HEK293 (cell line): ENCODE measurements at regions not wholly inside any gene's neighbourhood (a gene's known extent, or its start where the extent isn't known, plus 50 kb on each side); places are given as distances from the start of the nearest gene placed in this dataset.

Source experiments
- RBAK ChIP-seq: fragments of 450-650 bp; formaldehyde crosslinking; IDR thresholded peaks from 2 replicates; pipeline ENCODE4 v1.5.1; 2016; ENCODE audit warnings: missing biosample characterization, missing genetic modification characterization
- ZBTB21 ChIP-seq: fragments of 450-650 bp; formaldehyde crosslinking; IDR thresholded peaks from 2 replicates; pipeline ENCODE4 v1.5.1; 2017; ENCODE audit warnings: missing biosample characterization, missing genetic modification characterization
- ZNF292 ChIP-seq: fragments of 450-650 bp; formaldehyde crosslinking; IDR thresholded peaks from 2 replicates; pipeline ENCODE4 v1.5.1; 2016; ENCODE audit warnings: low read depth, missing biosample characterization, missing genetic modification characterization, borderline replicate concordance
- ZNF423 ChIP-seq: fragments of 450-650 bp; formaldehyde crosslinking; IDR thresholded peaks from 2 replicates; pipeline ENCODE4 v1.5.1; 2016; ENCODE audit warnings: missing biosample characterization, missing genetic modification characterization
- ZNF768 ChIP-seq: fragments of 450-650 bp; formaldehyde crosslinking; IDR thresholded peaks from 2 replicates; pipeline ENCODE4 v1.5.1; 2018; ENCODE audit warnings: missing biosample characterization, mild to moderate bottlenecking, missing genetic modification characterization
- ZNF830 ChIP-seq: fragments of 450-650 bp; IDR thresholded peaks from 2 replicates; pipeline ENCODE4 v1.5.0; 2018; ENCODE audit warnings: missing biosample characterization, missing genetic modification characterization, low read depth, mild to moderate bottlenecking, moderate library complexity
- TF ChIP-seq, protein P1 (sequence below): fragments of 450-650 bp; formaldehyde crosslinking; IDR thresholded peaks from 2 replicates; pipeline ENCODE4 v1.5.1; 2016; ENCODE audit warnings: missing biosample characterization, missing genetic modification characterization
- TF ChIP-seq, protein P2 (sequence below): fragments of 450-650 bp; formaldehyde crosslinking; IDR thresholded peaks from 2 replicates; pipeline ENCODE4 v1.5.1; 2016; ENCODE audit warnings: missing biosample characterization, missing genetic modification characterization
- TF ChIP-seq, protein P3 (sequence below): fragments of 450-650 bp; formaldehyde crosslinking; IDR thresholded peaks from 2 replicates; pipeline ENCODE4 v1.5.1; 2016; ENCODE audit warnings: missing biosample characterization, missing genetic modification characterization, low read depth
- TF ChIP-seq, protein P4 (sequence below): fragments of 450-650 bp; formaldehyde crosslinking; IDR thresholded peaks from 2 replicates; pipeline ENCODE4 v1.5.0; 2017; ENCODE audit warnings: missing biosample characterization, missing genetic modification characterization, borderline replicate concordance
- TF ChIP-seq, protein P5 (sequence below): fragments of 450-650 bp; IDR thresholded peaks from 2 replicates; pipeline ENCODE4 v1.5.1; 2018; ENCODE audit warnings: missing biosample characterization, mild to moderate bottlenecking, missing genetic modification characterization

DNA sequence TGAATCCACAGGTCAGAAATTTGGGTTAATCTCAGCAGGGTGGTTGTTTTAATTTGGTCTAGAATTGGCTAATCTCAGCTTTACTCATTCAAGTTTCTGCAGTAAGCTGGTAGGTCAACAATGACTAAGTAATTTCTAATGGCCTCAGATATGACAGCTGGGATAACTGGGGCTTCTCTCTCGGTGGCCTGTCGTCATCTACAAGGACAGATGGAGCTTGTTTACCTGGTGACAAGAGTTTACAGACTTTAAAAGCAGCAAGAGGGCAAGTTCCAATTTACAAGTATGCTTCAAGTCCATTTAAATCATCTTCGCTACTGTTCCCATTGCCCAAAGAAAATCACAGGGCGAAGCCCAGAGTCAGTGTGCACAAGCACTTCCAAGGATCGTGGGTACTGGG lies 453.9 kb downstream of the PDHA2 start:
- TF ChIP-seq, protein P1, sequence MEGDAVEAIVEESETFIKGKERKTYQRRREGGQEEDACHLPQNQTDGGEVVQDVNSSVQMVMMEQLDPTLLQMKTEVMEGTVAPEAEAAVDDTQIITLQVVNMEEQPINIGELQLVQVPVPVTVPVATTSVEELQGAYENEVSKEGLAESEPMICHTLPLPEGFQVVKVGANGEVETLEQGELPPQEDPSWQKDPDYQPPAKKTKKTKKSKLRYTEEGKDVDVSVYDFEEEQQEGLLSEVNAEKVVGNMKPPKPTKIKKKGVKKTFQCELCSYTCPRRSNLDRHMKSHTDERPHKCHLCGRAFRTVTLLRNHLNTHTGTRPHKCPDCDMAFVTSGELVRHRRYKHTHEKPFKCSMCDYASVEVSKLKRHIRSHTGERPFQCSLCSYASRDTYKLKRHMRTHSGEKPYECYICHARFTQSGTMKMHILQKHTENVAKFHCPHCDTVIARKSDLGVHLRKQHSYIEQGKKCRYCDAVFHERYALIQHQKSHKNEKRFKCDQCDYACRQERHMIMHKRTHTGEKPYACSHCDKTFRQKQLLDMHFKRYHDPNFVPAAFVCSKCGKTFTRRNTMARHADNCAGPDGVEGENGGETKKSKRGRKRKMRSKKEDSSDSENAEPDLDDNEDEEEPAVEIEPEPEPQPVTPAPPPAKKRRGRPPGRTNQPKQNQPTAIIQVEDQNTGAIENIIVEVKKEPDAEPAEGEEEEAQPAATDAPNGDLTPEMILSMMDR (tag by site-specific recombination) = no peak
- TF ChIP-seq, protein P2, sequence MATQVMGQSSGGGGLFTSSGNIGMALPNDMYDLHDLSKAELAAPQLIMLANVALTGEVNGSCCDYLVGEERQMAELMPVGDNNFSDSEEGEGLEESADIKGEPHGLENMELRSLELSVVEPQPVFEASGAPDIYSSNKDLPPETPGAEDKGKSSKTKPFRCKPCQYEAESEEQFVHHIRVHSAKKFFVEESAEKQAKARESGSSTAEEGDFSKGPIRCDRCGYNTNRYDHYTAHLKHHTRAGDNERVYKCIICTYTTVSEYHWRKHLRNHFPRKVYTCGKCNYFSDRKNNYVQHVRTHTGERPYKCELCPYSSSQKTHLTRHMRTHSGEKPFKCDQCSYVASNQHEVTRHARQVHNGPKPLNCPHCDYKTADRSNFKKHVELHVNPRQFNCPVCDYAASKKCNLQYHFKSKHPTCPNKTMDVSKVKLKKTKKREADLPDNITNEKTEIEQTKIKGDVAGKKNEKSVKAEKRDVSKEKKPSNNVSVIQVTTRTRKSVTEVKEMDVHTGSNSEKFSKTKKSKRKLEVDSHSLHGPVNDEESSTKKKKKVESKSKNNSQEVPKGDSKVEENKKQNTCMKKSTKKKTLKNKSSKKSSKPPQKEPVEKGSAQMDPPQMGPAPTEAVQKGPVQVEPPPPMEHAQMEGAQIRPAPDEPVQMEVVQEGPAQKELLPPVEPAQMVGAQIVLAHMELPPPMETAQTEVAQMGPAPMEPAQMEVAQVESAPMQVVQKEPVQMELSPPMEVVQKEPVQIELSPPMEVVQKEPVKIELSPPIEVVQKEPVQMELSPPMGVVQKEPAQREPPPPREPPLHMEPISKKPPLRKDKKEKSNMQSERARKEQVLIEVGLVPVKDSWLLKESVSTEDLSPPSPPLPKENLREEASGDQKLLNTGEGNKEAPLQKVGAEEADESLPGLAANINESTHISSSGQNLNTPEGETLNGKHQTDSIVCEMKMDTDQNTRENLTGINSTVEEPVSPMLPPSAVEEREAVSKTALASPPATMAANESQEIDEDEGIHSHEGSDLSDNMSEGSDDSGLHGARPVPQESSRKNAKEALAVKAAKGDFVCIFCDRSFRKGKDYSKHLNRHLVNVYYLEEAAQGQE = no peak
- TF ChIP-seq ZBTB21 (tag by site-specific recombination) (no peak), ZNF292 (no peak), RBAK (tag by site-specific recombination) (no peak), ZNF830 (tag by site-specific recombination) (no peak), ZNF423 (tag by site-specific recombination) (no peak), ZNF768 (no peak)
- TF ChIP-seq, protein P3, sequence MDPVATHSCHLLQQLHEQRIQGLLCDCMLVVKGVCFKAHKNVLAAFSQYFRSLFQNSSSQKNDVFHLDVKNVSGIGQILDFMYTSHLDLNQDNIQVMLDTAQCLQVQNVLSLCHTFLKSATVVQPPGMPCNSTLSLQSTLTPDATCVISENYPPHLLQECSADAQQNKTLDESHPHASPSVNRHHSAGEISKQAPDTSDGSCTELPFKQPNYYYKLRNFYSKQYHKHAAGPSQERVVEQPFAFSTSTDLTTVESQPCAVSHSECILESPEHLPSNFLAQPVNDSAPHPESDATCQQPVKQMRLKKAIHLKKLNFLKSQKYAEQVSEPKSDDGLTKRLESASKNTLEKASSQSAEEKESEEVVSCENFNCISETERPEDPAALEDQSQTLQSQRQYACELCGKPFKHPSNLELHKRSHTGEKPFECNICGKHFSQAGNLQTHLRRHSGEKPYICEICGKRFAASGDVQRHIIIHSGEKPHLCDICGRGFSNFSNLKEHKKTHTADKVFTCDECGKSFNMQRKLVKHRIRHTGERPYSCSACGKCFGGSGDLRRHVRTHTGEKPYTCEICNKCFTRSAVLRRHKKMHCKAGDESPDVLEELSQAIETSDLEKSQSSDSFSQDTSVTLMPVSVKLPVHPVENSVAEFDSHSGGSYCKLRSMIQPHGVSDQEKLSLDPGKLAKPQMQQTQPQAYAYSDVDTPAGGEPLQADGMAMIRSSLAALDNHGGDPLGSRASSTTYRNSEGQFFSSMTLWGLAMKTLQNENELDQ = no peak
- TF ChIP-seq, protein P4, sequence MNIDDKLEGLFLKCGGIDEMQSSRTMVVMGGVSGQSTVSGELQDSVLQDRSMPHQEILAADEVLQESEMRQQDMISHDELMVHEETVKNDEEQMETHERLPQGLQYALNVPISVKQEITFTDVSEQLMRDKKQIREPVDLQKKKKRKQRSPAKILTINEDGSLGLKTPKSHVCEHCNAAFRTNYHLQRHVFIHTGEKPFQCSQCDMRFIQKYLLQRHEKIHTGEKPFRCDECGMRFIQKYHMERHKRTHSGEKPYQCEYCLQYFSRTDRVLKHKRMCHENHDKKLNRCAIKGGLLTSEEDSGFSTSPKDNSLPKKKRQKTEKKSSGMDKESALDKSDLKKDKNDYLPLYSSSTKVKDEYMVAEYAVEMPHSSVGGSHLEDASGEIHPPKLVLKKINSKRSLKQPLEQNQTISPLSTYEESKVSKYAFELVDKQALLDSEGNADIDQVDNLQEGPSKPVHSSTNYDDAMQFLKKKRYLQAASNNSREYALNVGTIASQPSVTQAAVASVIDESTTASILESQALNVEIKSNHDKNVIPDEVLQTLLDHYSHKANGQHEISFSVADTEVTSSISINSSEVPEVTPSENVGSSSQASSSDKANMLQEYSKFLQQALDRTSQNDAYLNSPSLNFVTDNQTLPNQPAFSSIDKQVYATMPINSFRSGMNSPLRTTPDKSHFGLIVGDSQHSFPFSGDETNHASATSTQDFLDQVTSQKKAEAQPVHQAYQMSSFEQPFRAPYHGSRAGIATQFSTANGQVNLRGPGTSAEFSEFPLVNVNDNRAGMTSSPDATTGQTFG (tag by site-specific recombination) = no peak
- TF ChIP-seq, protein P5, sequence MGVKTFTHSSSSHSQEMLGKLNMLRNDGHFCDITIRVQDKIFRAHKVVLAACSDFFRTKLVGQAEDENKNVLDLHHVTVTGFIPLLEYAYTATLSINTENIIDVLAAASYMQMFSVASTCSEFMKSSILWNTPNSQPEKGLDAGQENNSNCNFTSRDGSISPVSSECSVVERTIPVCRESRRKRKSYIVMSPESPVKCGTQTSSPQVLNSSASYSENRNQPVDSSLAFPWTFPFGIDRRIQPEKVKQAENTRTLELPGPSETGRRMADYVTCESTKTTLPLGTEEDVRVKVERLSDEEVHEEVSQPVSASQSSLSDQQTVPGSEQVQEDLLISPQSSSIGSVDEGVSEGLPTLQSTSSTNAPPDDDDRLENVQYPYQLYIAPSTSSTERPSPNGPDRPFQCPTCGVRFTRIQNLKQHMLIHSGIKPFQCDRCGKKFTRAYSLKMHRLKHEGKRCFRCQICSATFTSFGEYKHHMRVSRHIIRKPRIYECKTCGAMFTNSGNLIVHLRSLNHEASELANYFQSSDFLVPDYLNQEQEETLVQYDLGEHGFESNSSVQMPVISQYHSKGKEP (tag by site-specific recombination) = no peak
